ENCODE measurements at regions not wholly inside any gene's neighbourhood (a gene's known extent, or its start where the extent isn't known, plus 50 kb on each side); places are given as distances from the start of the nearest gene placed in this dataset.

- Histone ChIP-seq H3K27me3 (ENCODE audit: control insufficient read depth, insufficient read depth, low read length) (no peaks in the 10 kb centered on the region), H3K9ac (ENCODE audit: low read length in 3 of 3) (no peak overlapping the region), H3K27ac (ENCODE audit: low read depth in 2 of 2, low read length in 2 of 2) (no peak overlapping the region), H3K36me3 (ENCODE audit: control insufficient read depth in 2 of 3, insufficient read depth in 3 of 3, low read length in 3 of 3) (no peaks in the 10 kb centered on the region), H3K4me1 (ENCODE audit: control insufficient read depth in 2 of 3, insufficient read depth in 2 of 3, low read depth in 1 of 3, low read length in 3 of 3) (no peaks in the 10 kb centered on the region), H3K4me3 (ENCODE audit: low read length in 3 of 3) (no peak overlapping the region), H3K9me3 (ENCODE audit: control insufficient read depth in 2 of 3, insufficient read depth in 1 of 3, low read length in 3 of 3) (no peaks in the 10 kb centered on the region)
- FAIRE-seq = no peak
- TF ChIP-seq CTCF (IDR thresholded peaks at IDR 0.05; ENCODE audit: borderline replicate concordance, extremely low read depth, insufficient read depth) = no peak
- intact Hi-C loops (cut with DNase I) = no loop called here
- no peak for DNase-seq
Observed at GRCh38 chr6:121759370-121759769, 323.9 kb downstream of the GJA1 start.

- DNase-seq (no peak), FAIRE-seq (no peak)
- no peak overlapping the region for H3K4me3 ChIP-seq (ENCODE audit: low read length in 3 of 3)
- no peak overlapping the region for H3K27ac ChIP-seq (ENCODE audit: low read depth in 2 of 2, low read length in 2 of 2)
- intact Hi-C loops (cut with DNase I) = no loop called here
- TF ChIP-seq CTCF (IDR thresholded peaks at IDR 0.05; ENCODE audit: borderline replicate concordance, extremely low read depth, insufficient read depth) = no peak
- no peaks in the 10 kb centered on the region for H3K9me3 ChIP-seq (ENCODE audit: control insufficient read depth in 2 of 3, insufficient read depth in 1 of 3, low read length in 3 of 3)
- no peaks in the 10 kb centered on the region for H3K27me3 ChIP-seq (ENCODE audit: control insufficient read depth, insufficient read depth, low read length)
- H3K9ac ChIP-seq (ENCODE audit: low read length in 3 of 3) = no peak overlapping the region
- no peaks in the 10 kb centered on the region for H3K4me1 ChIP-seq (ENCODE audit: control insufficient read depth in 2 of 3, insufficient read depth in 2 of 3, low read depth in 1 of 3, low read length in 3 of 3)
- no peaks in the 10 kb centered on the region for H3K36me3 ChIP-seq (ENCODE audit: control insufficient read depth in 2 of 3, insufficient read depth in 3 of 3, low read length in 3 of 3)
Observed at GRCh38 chr6:121760191-121760590, 324.7 kb downstream of the GJA1 start.

DNA sequence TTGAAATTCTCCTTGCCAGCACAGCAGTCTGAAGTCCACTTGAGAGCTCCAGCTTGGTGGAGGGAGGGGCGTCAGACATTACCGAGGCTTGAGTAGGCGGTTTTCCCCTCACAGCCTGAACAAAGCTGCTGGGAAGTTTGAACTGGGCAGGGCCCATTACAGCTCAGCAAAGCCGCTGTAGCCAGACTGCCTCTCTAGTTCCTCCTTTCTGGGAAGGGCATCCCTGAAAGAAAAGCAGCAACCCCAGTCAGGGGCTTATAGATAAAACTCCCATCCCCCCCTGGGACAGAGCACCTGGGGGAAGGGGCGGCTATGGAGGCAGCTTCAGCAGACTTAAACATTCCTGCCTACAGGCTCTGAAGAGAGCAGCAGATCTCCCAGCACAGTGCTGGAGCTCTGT is 325.3 kb downstream of the GJA1 start:
- no peak for DNase-seq
- H3K4me1 ChIP-seq (ENCODE audit: control insufficient read depth in 2 of 3, insufficient read depth in 2 of 3, low read depth in 1 of 3, low read length in 3 of 3) = no peaks in the 10 kb centered on the region
- H3K9ac ChIP-seq (ENCODE audit: low read length in 3 of 3) = no peak overlapping the region
- intact Hi-C loops (cut with DNase I) = no loop called here
- no peak for FAIRE-seq
- no peak overlapping the region for H3K4me3 ChIP-seq (ENCODE audit: low read length in 3 of 3)
- no peaks in the 10 kb centered on the region for H3K9me3 ChIP-seq (ENCODE audit: control insufficient read depth in 2 of 3, insufficient read depth in 1 of 3, low read length in 3 of 3)
- H3K27me3 ChIP-seq (ENCODE audit: control insufficient read depth, insufficient read depth, low read length) = no peaks in the 10 kb centered on the region
- no peaks in the 10 kb centered on the region for H3K36me3 ChIP-seq (ENCODE audit: control insufficient read depth in 2 of 3, insufficient read depth in 3 of 3, low read length in 3 of 3)
- no peak for TF ChIP-seq CTCF (IDR thresholded peaks at IDR 0.05; ENCODE audit: borderline replicate concordance, extremely low read depth, insufficient read depth)
- H3K27ac ChIP-seq (ENCODE audit: low read depth in 2 of 2, low read length in 2 of 2) = no peak overlapping the region

- TF ChIP-seq CTCF (IDR thresholded peaks at IDR 0.05; ENCODE audit: borderline replicate concordance, extremely low read depth, insufficient read depth) = no peak
- Histone ChIP-seq H3K27ac (ENCODE audit: low read depth in 2 of 2, low read length in 2 of 2) (no peak overlapping the region), H3K4me3 (ENCODE audit: low read length in 3 of 3) (no peak overlapping the region), H3K27me3 (ENCODE audit: control insufficient read depth, insufficient read depth, low read length) (no peaks in the 10 kb centered on the region), H3K36me3 (ENCODE audit: control insufficient read depth in 2 of 3, insufficient read depth in 3 of 3, low read length in 3 of 3) (no peaks in the 10 kb centered on the region), H3K9me3 (ENCODE audit: control insufficient read depth in 2 of 3, insufficient read depth in 1 of 3, low read length in 3 of 3) (no peaks in the 10 kb centered on the region), H3K9ac (ENCODE audit: low read length in 3 of 3) (no peak overlapping the region), H3K4me1 (ENCODE audit: control insufficient read depth in 2 of 3, insufficient read depth in 2 of 3, low read depth in 1 of 3, low read length in 3 of 3) (no peaks in the 10 kb centered on the region)
- no peak for DNase-seq
- intact Hi-C loops (cut with DNase I) = no loop called here
- FAIRE-seq = no peak
Observed at GRCh38 chr6:121764493-121764892, 329.0 kb downstream of the GJA1 start.
